ENCODE measurements at regions not wholly inside any gene's neighbourhood (a gene's known extent, or its start where the extent isn't known, plus 50 kb on each side); places are given as distances from the start of the nearest gene placed in this dataset.

DNA sequence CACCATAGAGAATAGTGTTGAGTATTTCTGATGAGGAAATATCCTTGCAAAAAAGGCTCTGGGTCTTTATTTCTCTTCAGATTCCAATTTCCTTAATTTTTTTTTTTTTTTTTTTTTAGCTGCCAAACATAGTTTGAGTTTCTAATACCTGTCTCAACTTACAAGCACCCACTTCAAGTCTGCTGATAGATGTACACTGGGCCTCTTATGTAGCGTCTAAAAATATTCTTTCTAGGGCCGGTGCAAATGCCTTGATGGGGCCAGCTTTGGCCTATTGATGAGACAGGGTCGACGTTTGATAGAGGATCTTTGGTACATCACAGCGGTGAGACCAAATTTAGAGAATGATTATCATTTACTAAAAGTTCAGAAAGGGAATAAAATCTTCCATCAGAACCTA lies 626.4 kb downstream of the LMO4 start:
- intact Hi-C loops (cut with DNase I; ENCODE audit: low total_unique reads) = loop anchor here (10.0 kb wide), 1 partner anchor 660 kb away; no protein-coding TSS in a partner anchor
- WGBS, 2 donors = 92 to 97% methylated on average over 5 of the region's 5 CpGs

DNA sequence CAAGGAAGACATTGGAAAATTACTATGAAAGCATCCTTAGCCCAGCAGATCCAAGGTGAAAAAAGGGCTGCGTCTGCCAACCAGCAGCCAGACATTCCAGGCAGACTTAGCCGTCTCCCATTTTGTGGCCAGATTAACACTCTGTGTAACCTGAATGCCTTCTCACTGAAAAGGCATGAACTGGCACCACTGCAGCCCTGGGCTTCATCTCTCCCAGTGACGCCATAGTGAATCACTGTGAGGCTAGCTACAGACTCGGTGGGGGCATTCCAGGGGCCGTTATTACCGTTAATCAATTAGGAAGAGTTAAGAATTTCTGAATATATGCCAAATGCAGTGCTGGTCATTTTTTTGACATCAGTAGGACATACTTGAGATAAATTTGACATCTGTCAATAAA lies 627.4 kb downstream of the LMO4 start:
- intact Hi-C loops (cut with DNase I; ENCODE audit: low total_unique reads) = loop anchor here (10.0 kb wide), 1 partner anchor 661 kb away; no protein-coding TSS in a partner anchor
- WGBS, 2 donors = 30 to 43% methylated on average over 6 of the region's 6 CpGs

More for the DNA sequence above, 626.4 kb downstream of the LMO4 start:
- no peak overlapping the region for H3K4me3 ChIP-seq (ENCODE audit: low read depth, poor library complexity, severe bottlenecking)
- TF ChIP-seq CTCF (IDR thresholded peaks at IDR 0.05) (no peak), POLR2A (IDR thresholded peaks at IDR 0.05) (no peak)
- DNase-seq (ENCODE audit: low spot score in 2 of 2) = no peak

GRCh38 chr1:87956750-87957149 lies 628.1 kb downstream of the LMO4 start:
- 73 to 74% methylated on average over 1 of the region's 1 CpG for WGBS, 2 donors
- TF ChIP-seq POLR2A (IDR thresholded peaks at IDR 0.05) (no peak), CTCF (IDR thresholded peaks at IDR 0.05) (no peak)
- no peak overlapping the region for H3K4me3 ChIP-seq (ENCODE audit: low read depth, poor library complexity, severe bottlenecking)
- DNase-seq (ENCODE audit: low spot score in 2 of 2) = no peak
- intact Hi-C loops (cut with DNase I; ENCODE audit: low total_unique reads) = loop anchor here (10.0 kb wide), 1 partner anchor 662 kb away; no protein-coding TSS in a partner anchor

More for the DNA sequence above, 627.4 kb downstream of the LMO4 start:
- DNase-seq (ENCODE audit: low spot score in 2 of 2) = no peak
- TF ChIP-seq POLR2A (IDR thresholded peaks at IDR 0.05) = no peak
- TF ChIP-seq CTCF (IDR thresholded peaks at IDR 0.05) = no peak
- H3K4me3 ChIP-seq (ENCODE audit: low read depth, poor library complexity, severe bottlenecking) = no peak overlapping the region

DNA sequence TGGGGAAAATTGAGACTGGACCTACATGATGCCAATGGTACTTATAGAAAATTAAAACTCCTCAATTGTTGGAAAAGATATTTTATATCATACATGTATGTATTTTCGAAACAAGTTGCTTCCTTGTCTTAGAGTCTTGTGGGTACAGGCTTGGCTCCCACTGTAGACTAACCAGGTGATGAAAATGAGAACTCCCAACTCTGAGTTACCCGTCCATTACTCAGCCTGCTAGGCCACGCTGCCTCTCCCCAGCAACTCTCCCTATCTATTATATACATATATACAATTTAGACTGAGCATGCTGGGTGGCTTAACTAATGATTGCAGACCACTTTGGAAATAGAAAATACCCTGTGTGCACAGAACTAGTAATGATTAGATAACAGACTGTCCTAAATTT lies 628.7 kb downstream of the LMO4 start:
- WGBS, 2 donors = 85 to 97% methylated on average over 3 of the region's 3 CpGs
- TF ChIP-seq POLR2A (IDR thresholded peaks at IDR 0.05) (no peak), CTCF (IDR thresholded peaks at IDR 0.05) (no peak)
- intact Hi-C loops (cut with DNase I; ENCODE audit: low total_unique reads) = loop anchor here (10.0 kb wide), 1 partner anchor 663 kb away; no protein-coding TSS in a partner anchor
- H3K4me3 ChIP-seq (ENCODE audit: low read depth, poor library complexity, severe bottlenecking) = no peak overlapping the region
- DNase-seq (ENCODE audit: low spot score in 2 of 2) = no peak

DNA sequence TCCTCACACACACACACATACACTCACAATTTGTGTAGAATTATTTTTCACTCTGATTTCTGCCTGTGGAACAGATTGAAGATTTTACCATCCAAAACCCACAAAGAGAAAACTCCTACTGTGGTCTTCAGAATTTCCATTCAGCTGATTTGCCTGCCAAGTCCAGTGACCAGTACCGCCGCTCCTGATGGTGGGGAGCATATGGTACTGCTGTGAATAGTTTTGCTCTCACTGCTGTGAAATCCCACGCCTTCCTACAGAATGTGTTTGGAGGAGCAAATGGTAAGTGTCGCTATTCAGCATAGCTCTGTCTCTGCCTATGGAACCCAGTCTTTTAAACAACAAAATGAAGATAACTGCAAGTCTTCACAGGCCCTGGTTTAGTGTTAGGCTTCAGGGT lies 629.5 kb downstream of the LMO4 start:
- H3K4me3 ChIP-seq (ENCODE audit: low read depth, poor library complexity, severe bottlenecking) = no peak overlapping the region
- intact Hi-C loops (cut with DNase I; ENCODE audit: low total_unique reads) = loop anchor here (10.0 kb wide), 1 partner anchor 663 kb away; no protein-coding TSS in a partner anchor
- DNase-seq (ENCODE audit: low spot score in 2 of 2) = no peak
- 86 to 87% methylated on average over 4 of the region's 4 CpGs for WGBS, 2 donors
- TF ChIP-seq CTCF (IDR thresholded peaks at IDR 0.05) (no peak), POLR2A (IDR thresholded peaks at IDR 0.05) (no peak)

GRCh38 chr1:87958716-87959115 lies 630.0 kb downstream of the LMO4 start:
- no peak overlapping the region for H3K4me3 ChIP-seq (ENCODE audit: low read depth, poor library complexity, severe bottlenecking)
- no peak for TF ChIP-seq CTCF (IDR thresholded peaks at IDR 0.05)
- TF ChIP-seq POLR2A (IDR thresholded peaks at IDR 0.05) = no peak
- intact Hi-C loops (cut with DNase I; ENCODE audit: low total_unique reads) = loop anchor here (10.0 kb wide), 1 partner anchor 664 kb away; no protein-coding TSS in a partner anchor
- no peak for DNase-seq (ENCODE audit: low spot score in 2 of 2)
- WGBS, 2 donors = 48 to 73% methylated on average over 1 of the region's 1 CpG

Measured in lower leg skin (tissue), 4 donors.